Liver (tissue), 3 donors: ENCODE measurements at regions not wholly inside any gene's neighbourhood (a gene's known extent, or its start where the extent isn't known, plus 50 kb on each side); places are given as distances from the start of the nearest gene placed in this dataset.

Experiments used
- GABPA ChIP-seq, 2 donors: IDR thresholded peaks in 1 of 2; conservative IDR thresholded peaks in 1 of 2; 2 replicates each; pipeline ENCODE4 v1.6.1; 2016; ENCODE audit warnings: antibody characterized with exemption in 2 of 2, mild to moderate bottlenecking in 1 of 2, moderate library complexity in 1 of 2
- TAF1 ChIP-seq: conservative IDR thresholded peaks from 2 replicates; pipeline ENCODE4 v1.6.1; 2016; ENCODE audit warnings: antibody characterized with exemption, mild to moderate bottlenecking
- YY1 ChIP-seq: IDR thresholded peaks from 2 replicates; pipeline ENCODE4 v1.6.1; 2016; ENCODE audit warnings: antibody characterized with exemption, mild to moderate bottlenecking
- TF ChIP-seq, protein P1 (sequence below): fragments of 150-350 bp; IDR thresholded peaks from 2 replicates; pipeline ENCODE4 v1.5.1; 2017; ENCODE audit warnings: improper control_type of control experiment, low read depth, low read length; ENCODE audit not compliant: missing input control
- TF ChIP-seq, protein P2 (sequence below): IDR thresholded peaks from 2 replicates; pipeline ENCODE4 v1.6.1; 2016; ENCODE audit warnings: antibody characterized with exemption, mild to moderate bottlenecking
- donor health status: healthy.
- donor health status: healthy.

DNA sequence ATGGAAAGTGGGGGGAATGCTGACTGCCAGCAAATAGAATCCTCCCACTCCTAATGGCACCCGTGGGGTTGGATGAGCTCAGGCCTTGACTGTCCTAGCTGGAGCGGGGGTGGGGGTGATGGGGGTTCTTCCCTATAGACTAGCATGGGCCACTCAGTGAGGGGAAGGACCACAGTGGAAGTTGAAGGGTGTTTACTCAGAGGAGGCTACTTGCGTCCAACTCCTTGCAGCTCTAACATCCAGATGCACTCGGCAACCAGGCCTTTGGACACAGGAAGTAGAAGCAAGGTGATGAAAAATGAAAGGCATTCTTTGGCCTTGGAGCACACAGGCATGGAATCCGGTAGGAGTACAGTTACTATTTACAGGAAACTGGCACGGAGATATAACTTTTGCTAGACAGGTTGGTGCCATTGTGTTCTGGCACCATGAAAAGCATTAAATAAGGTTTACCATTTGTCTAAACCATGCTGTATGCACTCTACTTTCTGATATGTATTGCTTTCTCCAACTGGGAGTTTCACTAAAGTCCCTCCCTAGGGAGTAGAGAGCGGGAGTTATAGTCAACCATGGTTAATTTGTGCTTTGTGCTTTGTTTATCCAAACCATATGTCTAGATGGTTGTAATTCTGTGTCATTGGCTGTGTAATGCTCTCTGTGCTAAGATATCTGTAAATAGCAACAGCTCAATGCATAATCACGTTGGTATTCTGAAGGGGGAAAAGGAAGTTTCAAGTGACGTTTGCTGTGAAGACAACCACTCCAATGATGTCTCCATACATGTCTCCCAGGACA, 125.3 kb downstream of the TSHZ3 start:
- TF ChIP-seq TAF1 (no peak), GABPA (IDR thresholded peaks at IDR 0.05 in 1 of 2, conservative IDR thresholded peaks at IDR 0.05 in 1 of 2) (no peak), YY1 (no peak)
- TF ChIP-seq, protein P1, sequence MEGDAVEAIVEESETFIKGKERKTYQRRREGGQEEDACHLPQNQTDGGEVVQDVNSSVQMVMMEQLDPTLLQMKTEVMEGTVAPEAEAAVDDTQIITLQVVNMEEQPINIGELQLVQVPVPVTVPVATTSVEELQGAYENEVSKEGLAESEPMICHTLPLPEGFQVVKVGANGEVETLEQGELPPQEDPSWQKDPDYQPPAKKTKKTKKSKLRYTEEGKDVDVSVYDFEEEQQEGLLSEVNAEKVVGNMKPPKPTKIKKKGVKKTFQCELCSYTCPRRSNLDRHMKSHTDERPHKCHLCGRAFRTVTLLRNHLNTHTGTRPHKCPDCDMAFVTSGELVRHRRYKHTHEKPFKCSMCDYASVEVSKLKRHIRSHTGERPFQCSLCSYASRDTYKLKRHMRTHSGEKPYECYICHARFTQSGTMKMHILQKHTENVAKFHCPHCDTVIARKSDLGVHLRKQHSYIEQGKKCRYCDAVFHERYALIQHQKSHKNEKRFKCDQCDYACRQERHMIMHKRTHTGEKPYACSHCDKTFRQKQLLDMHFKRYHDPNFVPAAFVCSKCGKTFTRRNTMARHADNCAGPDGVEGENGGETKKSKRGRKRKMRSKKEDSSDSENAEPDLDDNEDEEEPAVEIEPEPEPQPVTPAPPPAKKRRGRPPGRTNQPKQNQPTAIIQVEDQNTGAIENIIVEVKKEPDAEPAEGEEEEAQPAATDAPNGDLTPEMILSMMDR, result no peak
- TF ChIP-seq, protein P2, sequence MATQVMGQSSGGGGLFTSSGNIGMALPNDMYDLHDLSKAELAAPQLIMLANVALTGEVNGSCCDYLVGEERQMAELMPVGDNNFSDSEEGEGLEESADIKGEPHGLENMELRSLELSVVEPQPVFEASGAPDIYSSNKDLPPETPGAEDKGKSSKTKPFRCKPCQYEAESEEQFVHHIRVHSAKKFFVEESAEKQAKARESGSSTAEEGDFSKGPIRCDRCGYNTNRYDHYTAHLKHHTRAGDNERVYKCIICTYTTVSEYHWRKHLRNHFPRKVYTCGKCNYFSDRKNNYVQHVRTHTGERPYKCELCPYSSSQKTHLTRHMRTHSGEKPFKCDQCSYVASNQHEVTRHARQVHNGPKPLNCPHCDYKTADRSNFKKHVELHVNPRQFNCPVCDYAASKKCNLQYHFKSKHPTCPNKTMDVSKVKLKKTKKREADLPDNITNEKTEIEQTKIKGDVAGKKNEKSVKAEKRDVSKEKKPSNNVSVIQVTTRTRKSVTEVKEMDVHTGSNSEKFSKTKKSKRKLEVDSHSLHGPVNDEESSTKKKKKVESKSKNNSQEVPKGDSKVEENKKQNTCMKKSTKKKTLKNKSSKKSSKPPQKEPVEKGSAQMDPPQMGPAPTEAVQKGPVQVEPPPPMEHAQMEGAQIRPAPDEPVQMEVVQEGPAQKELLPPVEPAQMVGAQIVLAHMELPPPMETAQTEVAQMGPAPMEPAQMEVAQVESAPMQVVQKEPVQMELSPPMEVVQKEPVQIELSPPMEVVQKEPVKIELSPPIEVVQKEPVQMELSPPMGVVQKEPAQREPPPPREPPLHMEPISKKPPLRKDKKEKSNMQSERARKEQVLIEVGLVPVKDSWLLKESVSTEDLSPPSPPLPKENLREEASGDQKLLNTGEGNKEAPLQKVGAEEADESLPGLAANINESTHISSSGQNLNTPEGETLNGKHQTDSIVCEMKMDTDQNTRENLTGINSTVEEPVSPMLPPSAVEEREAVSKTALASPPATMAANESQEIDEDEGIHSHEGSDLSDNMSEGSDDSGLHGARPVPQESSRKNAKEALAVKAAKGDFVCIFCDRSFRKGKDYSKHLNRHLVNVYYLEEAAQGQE, result no peak
